Trophoblast cell (in vitro differentiated cells and primary cell): ENCODE measurements at regions not wholly inside any gene's neighbourhood (a gene's known extent, or its start where the extent isn't known, plus 50 kb on each side); places are given as distances from the start of the nearest gene placed in this dataset.

Experiments used
- DNase-seq, 2 donors: peaks; one replicate each; pipeline ENCODE4 v3.0.0-alpha.2; 2016
- H2AFZ ChIP-seq: 2 replicates; pipeline ENCODE4 v1.6.1; 2013; ENCODE audit warnings: low read length, moderate library complexity, mild to moderate bottlenecking; ENCODE audit not compliant: insufficient read depth, poor library complexity
- H2AK5ac ChIP-seq: 2 replicates; pipeline ENCODE4 v1.6.1; 2013; ENCODE audit warnings: mild to moderate bottlenecking, low read length
- H2BK120ac ChIP-seq: 2 replicates; pipeline ENCODE4 v1.6.1; 2013; ENCODE audit warnings: low read length, mild to moderate bottlenecking, moderate library complexity; ENCODE audit not compliant: insufficient read depth, poor library complexity
- H2BK12ac ChIP-seq: 2 replicates; pipeline ENCODE4 v1.6.1; 2013; ENCODE audit warnings: mild to moderate bottlenecking, low read length, moderate library complexity
- H2BK5ac ChIP-seq: 2 replicates; pipeline ENCODE4 v1.6.1; 2013; ENCODE audit warnings: low read length, low read depth, moderate library complexity, mild to moderate bottlenecking; ENCODE audit not compliant: poor library complexity
- H3K14ac ChIP-seq: 2 replicates; pipeline ENCODE4 v1.6.1; 2013; ENCODE audit warnings: mild to moderate bottlenecking, low read length
- H3K18ac ChIP-seq: 2 replicates; pipeline ENCODE4 v1.6.1; 2013; ENCODE audit warnings: mild to moderate bottlenecking, low read length
- H3K23ac ChIP-seq: 2 replicates; pipeline ENCODE4 v1.6.1; 2013; ENCODE audit warnings: low read length
- H3K27ac ChIP-seq: 2 replicates; pipeline ENCODE4 v1.5.1; 2013; ENCODE audit warnings: low read depth, mild to moderate bottlenecking, inconsistent platforms, low read length, moderate library complexity
- H3K27me3 ChIP-seq: 2 replicates; pipeline ENCODE4 v1.6.1; 2013; ENCODE audit warnings: inconsistent platforms, mild to moderate bottlenecking, low read length, moderate library complexity; ENCODE audit not compliant: insufficient read depth
- H3K36me3 ChIP-seq, 2 experiments: 1 replicate in 1 of 2; 2 replicates in 1 of 2; pipeline ENCODE4 v1.6.1; 2013; ENCODE audit warnings: low read length in 2 of 2, mild to moderate bottlenecking in 2 of 2, moderate library complexity in 1 of 2; ENCODE audit not compliant: insufficient read depth in 2 of 2, control insufficient read depth in 1 of 2
- H3K4ac ChIP-seq: 2 replicates; pipeline ENCODE4 v1.6.1; 2013; ENCODE audit warnings: low read depth, mild to moderate bottlenecking, low read length, moderate library complexity
- H3K4me1 ChIP-seq, 2 experiments: 1 replicate in 1 of 2; 2 replicates in 1 of 2; pipeline ENCODE4 v1.6.1; 2013; ENCODE audit warnings: low read length in 2 of 2, mild to moderate bottlenecking in 2 of 2, moderate library complexity in 1 of 2; ENCODE audit not compliant: insufficient read depth in 2 of 2, control insufficient read depth in 1 of 2
- H3K4me2 ChIP-seq: 2 replicates; pipeline ENCODE4 v1.6.1; 2013; ENCODE audit warnings: inconsistent platforms, mild to moderate bottlenecking, low read length, moderate library complexity
- H3K4me3 ChIP-seq: 2 replicates; pipeline ENCODE4 v1.5.1; 2013; ENCODE audit warnings: mild to moderate bottlenecking, low read depth, low read length, inconsistent platforms
- H3K79me1 ChIP-seq: one replicate; pipeline ENCODE4 v1.6.1; 2013; ENCODE audit warnings: low read length
- H3K79me2 ChIP-seq: 2 replicates; pipeline ENCODE4 v1.6.1; 2013; ENCODE audit warnings: low read length, mild to moderate bottlenecking; ENCODE audit not compliant: control insufficient read depth, insufficient read depth, poor library complexity
- H3K9ac ChIP-seq: 2 replicates; pipeline ENCODE4 v1.6.1; 2013; ENCODE audit warnings: mild to moderate bottlenecking, low read length
- H3K9me3 ChIP-seq: 2 replicates; pipeline ENCODE4 v1.6.1; 2013; ENCODE audit warnings: low read depth, mild to moderate bottlenecking, control low read depth, inconsistent platforms, low read length; ENCODE audit not compliant: insufficient read depth
- H4K12ac ChIP-seq: 2 replicates; pipeline ENCODE4 v1.6.1; 2013; ENCODE audit warnings: low read depth, mild to moderate bottlenecking, low read length, moderate library complexity
- H4K8ac ChIP-seq: 2 replicates; pipeline ENCODE4 v1.6.1; 2013; ENCODE audit warnings: low read depth, mild to moderate bottlenecking, low read length, moderate library complexity
- H4K91ac ChIP-seq: one replicate; pipeline ENCODE4 v1.6.1; 2013; ENCODE audit warnings: low read depth, mild to moderate bottlenecking, low read length, moderate library complexity
- WGBS: extraction: QIAGEN DNeasy Blood & Tissue Kit; methylation state at CpG from one replicate; pipeline ENCODE4 v1.1.7; 2013; ENCODE audit warnings: missing lambda C conversion rate; ENCODE audit not compliant: insufficient read length, insufficient coverage; ENCODE audit errors: extremely low coverage; 5-methylcytosine and 5-hydroxymethylcytosine counted together

- Histone ChIP-seq H3K9ac (no peak overlapping the region), H3K9me3 (no peaks in the 10 kb centered on the region), H3K4ac (no peak overlapping the region), H3K79me1 (peaks cover 4% of the 10 kb centered on the region), H3K4me1 (peaks cover 5 to 9% of the 10 kb centered on the region in 2 experiments), H2BK120ac (no peak overlapping the region), H4K8ac (no peak overlapping the region), H4K91ac (no peak overlapping the region), H2AK5ac (no peak overlapping the region), H3K36me3 (no peaks in the 10 kb centered on the region), H3K23ac (no peak overlapping the region), H3K4me2 (no peak overlapping the region), H3K14ac (no peak overlapping the region), H2BK5ac (no peak overlapping the region), H3K27me3 (no peaks in the 10 kb centered on the region), H3K79me2 (peaks cover 2% of the 10 kb centered on the region), H3K4me3 (no peak overlapping the region), H2BK12ac (no peak overlapping the region), H2AFZ (no peak overlapping the region), H4K12ac (no peak overlapping the region), H3K18ac (no peak overlapping the region), H3K27ac (no peak overlapping the region)
- DNase-seq: no peak
- no CpG with 5 or more reads among the region's 3 CpGs for WGBS
Measured at GRCh38 chr5:143987751-143988560, 176.0 kb downstream of the HMHB1 start.

DNA sequence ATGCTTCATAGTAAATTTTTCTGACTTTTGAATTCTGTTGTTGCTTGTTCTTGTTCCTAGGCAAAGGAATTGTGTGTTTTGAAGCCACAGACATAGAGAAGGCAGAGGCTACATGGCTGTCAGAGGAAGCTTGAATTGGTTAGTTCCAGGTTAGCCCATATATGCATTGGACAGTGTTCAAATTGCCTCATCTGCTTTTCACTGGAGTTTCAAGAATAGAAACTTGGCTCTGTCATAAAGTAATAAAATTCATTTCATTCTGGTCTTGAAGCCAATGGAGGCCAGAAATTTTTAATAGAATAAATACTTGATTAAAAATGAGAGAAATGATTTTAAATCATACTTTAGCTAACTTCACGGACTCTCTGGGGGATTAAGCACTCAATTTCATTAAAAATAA is 178.0 kb downstream of the YIPF5 start:
- Histone ChIP-seq H4K8ac (no peak overlapping the region), H3K9ac (no peak overlapping the region), H2BK12ac (no peak overlapping the region), H3K9me3 (no peaks in the 10 kb centered on the region), H3K18ac (no peak overlapping the region), H2BK5ac (no peak overlapping the region), H2BK120ac (no peak overlapping the region), H2AFZ (no peak overlapping the region), H3K4me1 (no peaks in the 10 kb centered on the region), H2AK5ac (no peak overlapping the region), H4K91ac (no peak overlapping the region), H3K4me2 (no peak overlapping the region), H3K23ac (no peak overlapping the region), H3K79me2 (no peaks in the 10 kb centered on the region), H3K36me3 (no peaks in the 10 kb centered on the region), H3K4ac (no peak overlapping the region), H3K27me3 (no peaks in the 10 kb centered on the region), H3K4me3 (no peak overlapping the region), H3K79me1 (no peaks in the 10 kb centered on the region), H4K12ac (no peak overlapping the region), H3K27ac (no peak overlapping the region), H3K14ac (no peak overlapping the region)
- WGBS: no CpG with 5 or more reads among the region's 1 CpG
- no peak for DNase-seq

DNA sequence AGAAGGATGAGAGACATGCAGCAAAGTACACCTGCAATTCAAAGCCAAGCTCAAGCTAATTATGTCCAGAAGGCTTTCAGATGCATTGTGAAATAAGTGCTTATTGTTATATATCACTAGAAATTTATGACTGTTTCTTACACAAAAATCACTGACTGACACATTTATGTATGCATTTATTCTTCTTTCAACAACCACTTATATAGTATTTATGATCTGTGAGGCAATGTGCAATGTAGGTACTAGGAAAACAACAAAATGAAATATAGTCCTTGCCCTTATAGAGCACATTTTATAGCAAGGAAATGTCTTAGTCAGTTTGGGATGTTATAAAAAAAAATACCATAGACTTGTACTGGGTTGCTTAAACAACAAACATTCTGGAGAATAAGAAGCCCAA is 167.6 kb downstream of the YIPF5 start:
- Histone ChIP-seq H3K18ac (no peak overlapping the region), H3K79me2 (no peaks in the 10 kb centered on the region), H3K4me3 (no peak overlapping the region), H3K23ac (no peak overlapping the region), H2BK5ac (no peak overlapping the region), H2BK12ac (no peak overlapping the region), H3K4me2 (no peak overlapping the region), H4K12ac (no peak overlapping the region), H3K36me3 (no peaks in the 10 kb centered on the region), H3K27ac (no peak overlapping the region), H3K4ac (no peak overlapping the region), H3K14ac (no peak overlapping the region), H3K4me1 (no peaks in the 10 kb centered on the region), H2BK120ac (no peak overlapping the region), H3K9ac (no peak overlapping the region), H4K8ac (no peak overlapping the region), H2AFZ (no peak overlapping the region), H3K9me3 (no peaks in the 10 kb centered on the region), H2AK5ac (no peak overlapping the region), H4K91ac (no peak overlapping the region), H3K27me3 (no peaks in the 10 kb centered on the region), H3K79me1 (no peaks in the 10 kb centered on the region)
- DNase-seq: no peak

GRCh38 chr5:144003636-144004035 is 166.8 kb downstream of the YIPF5 start:
- no peaks in the 10 kb centered on the region for H3K4me1 ChIP-seq
- H3K27me3 ChIP-seq: no peaks in the 10 kb centered on the region
- no peak overlapping the region for H3K27ac ChIP-seq
- no peak overlapping the region for H4K12ac ChIP-seq
- WGBS: no CpG with 5 or more reads among the region's 3 CpGs
- no peaks in the 10 kb centered on the region for H3K36me3 ChIP-seq
- no peak overlapping the region for H2BK5ac ChIP-seq
- no peak for DNase-seq
- H3K79me1 ChIP-seq: no peaks in the 10 kb centered on the region
- no peak overlapping the region for H3K23ac ChIP-seq
- H2AFZ ChIP-seq: no peak overlapping the region
- H2BK12ac ChIP-seq: no peak overlapping the region
- no peaks in the 10 kb centered on the region for H3K79me2 ChIP-seq
- H3K4me2 ChIP-seq: no peak overlapping the region
- no peak overlapping the region for H2AK5ac ChIP-seq
- no peak overlapping the region for H3K18ac ChIP-seq
- H3K4ac ChIP-seq: no peak overlapping the region
- no peak overlapping the region for H4K91ac ChIP-seq
- no peak overlapping the region for H2BK120ac ChIP-seq
- H3K9me3 ChIP-seq: no peaks in the 10 kb centered on the region
- no peak overlapping the region for H3K4me3 ChIP-seq
- no peak overlapping the region for H3K9ac ChIP-seq
- H4K8ac ChIP-seq: no peak overlapping the region
- H3K14ac ChIP-seq: no peak overlapping the region
